ENCODE measurements at regions not wholly inside any gene's neighbourhood (a gene's known extent, or its start where the extent isn't known, plus 50 kb on each side); places are given as distances from the start of the nearest gene placed in this dataset.
"Not testable (repeated sequence)": the region's sequence is repeated elsewhere in the genome, so short reads cannot be mapped to it uniquely, and the experiment has no call there.

- H3K4me1 ChIP-seq (ENCODE audit: control insufficient read depth in 1 of 2, extremely low read depth in 1 of 2, insufficient read depth in 2 of 2, low read length in 2 of 2); CTCF ChIA-PET; H3K9me3 ChIP-seq; DNase-seq; H3K27ac ChIP-seq (ENCODE audit: low read length); H3K4me3 Mint-ChIP-seq; H3K27me3 ChIP-seq (replicated peaks in 1 of 2; ENCODE audit: control insufficient read depth in 2 of 2, extremely low read depth in 1 of 2, insufficient read depth in 2 of 2, low read length in 1 of 2); POLR2A ChIA-PET; H3K36me3 Mint-ChIP-seq; H3K36me3 ChIP-seq (ENCODE audit: control insufficient read depth in 2 of 2, extremely low read depth in 1 of 2, insufficient read depth in 1 of 2, low read length in 1 of 2); H3K4me3 ChIP-seq (ENCODE audit: control insufficient read depth in 1 of 2, extremely low read depth in 1 of 2, low read length in 1 of 2); H3K27ac Mint-ChIP-seq; ATAC-seq (replicated peaks in 1 of 4); H3K9me3 Mint-ChIP-seq: not testable (repeated sequence)
- peaks cover 9 to 10% of the 10 kb centered on the region in 2 donors for H3K27me3 Mint-ChIP-seq
- H3K4me1 Mint-ChIP-seq, result peaks cover 0 to 15% (median 13%) of the 10 kb centered on the region in 3 donors
- WGBS (ENCODE audit: insufficient coverage), result no CpG with 5 or more reads among the region's 4 CpGs
Observed at GRCh38 chr15:44898890-44899651, 57.4 kb upstream of the TERB2 start.

GRCh38 chr15:44899775-44900174 lies 56.7 kb upstream of the TERB2 start:
- ATAC-seq (replicated peaks in 1 of 4); CTCF ChIA-PET; H3K4me1 ChIP-seq (ENCODE audit: control insufficient read depth in 1 of 2, extremely low read depth in 1 of 2, insufficient read depth in 2 of 2, low read length in 2 of 2); H3K27ac Mint-ChIP-seq; H3K36me3 Mint-ChIP-seq; H3K4me3 ChIP-seq (ENCODE audit: control insufficient read depth in 1 of 2, extremely low read depth in 1 of 2, low read length in 1 of 2); H3K9me3 Mint-ChIP-seq; H3K27ac ChIP-seq (ENCODE audit: low read length); POLR2A ChIA-PET; DNase-seq; H3K4me3 Mint-ChIP-seq; H3K9me3 ChIP-seq; H3K36me3 ChIP-seq (ENCODE audit: control insufficient read depth in 2 of 2, extremely low read depth in 1 of 2, insufficient read depth in 1 of 2, low read length in 1 of 2); H3K27me3 ChIP-seq (replicated peaks in 1 of 2; ENCODE audit: control insufficient read depth in 2 of 2, extremely low read depth in 1 of 2, insufficient read depth in 2 of 2, low read length in 1 of 2); H3K27me3 Mint-ChIP-seq: not testable (repeated sequence)
- WGBS (ENCODE audit: insufficient coverage), result no CpG with 5 or more reads among the region's 2 CpGs
- peaks cover 0 to 19% (median 16%) of the 10 kb centered on the region in 3 donors for H3K4me1 Mint-ChIP-seq

DNA sequence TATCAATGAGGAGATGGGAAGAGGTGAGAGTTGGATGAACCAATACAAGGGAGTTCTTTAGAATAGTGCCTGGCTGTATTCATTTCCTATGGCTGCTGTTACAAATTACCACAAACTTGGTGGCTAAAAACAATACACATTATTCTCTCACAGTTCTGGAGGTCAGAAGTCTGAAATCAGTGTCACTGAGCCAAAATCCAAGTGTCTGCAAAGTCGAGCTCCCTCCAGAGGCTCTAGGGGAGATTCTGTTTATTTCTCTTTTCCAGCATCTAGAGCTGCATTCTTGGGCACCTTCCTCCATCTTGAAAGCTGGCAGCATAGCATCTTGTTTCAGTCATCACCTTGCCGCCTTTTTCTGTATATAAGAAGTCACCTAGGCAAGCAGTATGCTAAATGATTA lies 55.7 kb upstream of the TERB2 start:
- no CpG with 5 or more reads among the region's 2 CpGs for WGBS (ENCODE audit: insufficient coverage)
- H3K27ac Mint-ChIP-seq; H3K4me1 ChIP-seq (ENCODE audit: control insufficient read depth in 1 of 2, extremely low read depth in 1 of 2, insufficient read depth in 2 of 2, low read length in 2 of 2); H3K27me3 Mint-ChIP-seq; H3K27me3 ChIP-seq (replicated peaks in 1 of 2; ENCODE audit: control insufficient read depth in 2 of 2, extremely low read depth in 1 of 2, insufficient read depth in 2 of 2, low read length in 1 of 2); H3K27ac ChIP-seq (ENCODE audit: low read length); H3K9me3 Mint-ChIP-seq; H3K4me3 ChIP-seq (ENCODE audit: control insufficient read depth in 1 of 2, extremely low read depth in 1 of 2, low read length in 1 of 2); POLR2A ChIA-PET; H3K4me3 Mint-ChIP-seq; H3K36me3 Mint-ChIP-seq; H3K9me3 ChIP-seq; H3K36me3 ChIP-seq (ENCODE audit: control insufficient read depth in 2 of 2, extremely low read depth in 1 of 2, insufficient read depth in 1 of 2, low read length in 1 of 2); CTCF ChIA-PET; DNase-seq; ATAC-seq (replicated peaks in 1 of 4): not testable (repeated sequence)
- peaks cover 0 to 17% (median 9%) of the 10 kb centered on the region in 3 donors for H3K4me1 Mint-ChIP-seq

GRCh38 chr15:44903281-44903680 lies 53.2 kb upstream of the TERB2 start:
- H3K9me3 ChIP-seq; H3K9me3 Mint-ChIP-seq; H3K27me3 Mint-ChIP-seq; ATAC-seq (replicated peaks in 1 of 4); CTCF ChIA-PET; H3K4me1 Mint-ChIP-seq; H3K36me3 ChIP-seq (ENCODE audit: control insufficient read depth in 2 of 2, extremely low read depth in 1 of 2, insufficient read depth in 1 of 2, low read length in 1 of 2); H3K27me3 ChIP-seq (replicated peaks in 1 of 2; ENCODE audit: control insufficient read depth in 2 of 2, extremely low read depth in 1 of 2, insufficient read depth in 2 of 2, low read length in 1 of 2); H3K4me3 ChIP-seq (ENCODE audit: control insufficient read depth in 1 of 2, extremely low read depth in 1 of 2, low read length in 1 of 2); H3K27ac Mint-ChIP-seq; H3K36me3 Mint-ChIP-seq; POLR2A ChIA-PET; H3K4me1 ChIP-seq (ENCODE audit: control insufficient read depth in 1 of 2, extremely low read depth in 1 of 2, insufficient read depth in 2 of 2, low read length in 2 of 2); DNase-seq; H3K4me3 Mint-ChIP-seq; H3K27ac ChIP-seq (ENCODE audit: low read length): not testable (repeated sequence)
- WGBS (ENCODE audit: insufficient coverage), result no CpG with 5 or more reads among the region's 1 CpG

DNA sequence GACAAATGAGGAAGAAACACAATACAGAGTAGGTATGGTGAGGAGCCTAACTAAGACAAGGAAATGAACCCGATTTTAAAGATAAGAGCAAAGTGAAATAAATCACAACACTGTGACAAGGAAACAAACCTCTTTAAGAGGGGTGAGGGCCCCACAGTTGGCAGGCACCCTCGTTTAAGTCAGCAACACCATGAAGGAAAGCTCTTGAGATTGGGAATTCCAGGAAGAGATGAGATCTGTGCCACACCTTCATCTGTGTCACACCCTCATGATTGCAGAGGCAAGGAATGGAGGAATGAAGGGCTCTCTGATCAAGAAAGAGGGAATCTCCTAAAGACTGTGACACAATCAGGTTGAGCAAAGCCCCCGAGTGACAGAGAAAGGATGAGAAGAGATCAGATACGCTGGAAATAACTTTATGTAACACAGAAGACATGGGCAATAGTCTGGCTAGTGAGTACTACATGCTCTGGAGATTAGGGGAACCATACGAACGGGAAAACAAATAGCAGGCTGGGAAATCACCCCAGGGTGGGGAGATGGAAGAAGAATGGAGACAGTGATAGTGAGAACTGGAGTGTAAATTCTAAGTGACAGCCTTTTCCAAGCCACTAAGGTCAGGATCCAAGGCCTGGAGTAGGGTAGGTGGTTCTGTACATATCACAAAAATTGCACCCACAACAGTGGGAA lies 51.7 kb upstream of the TERB2 start:
- H3K36me3 Mint-ChIP-seq; ATAC-seq (replicated peaks in 1 of 4); H3K27me3 Mint-ChIP-seq; POLR2A ChIA-PET; H3K27me3 ChIP-seq (replicated peaks in 1 of 2; ENCODE audit: control insufficient read depth in 2 of 2, extremely low read depth in 1 of 2, insufficient read depth in 2 of 2, low read length in 1 of 2); DNase-seq; H3K4me3 Mint-ChIP-seq; H3K4me3 ChIP-seq (ENCODE audit: control insufficient read depth in 1 of 2, extremely low read depth in 1 of 2, low read length in 1 of 2); CTCF ChIA-PET; H3K4me1 Mint-ChIP-seq; H3K9me3 Mint-ChIP-seq; H3K4me1 ChIP-seq (ENCODE audit: control insufficient read depth in 1 of 2, extremely low read depth in 1 of 2, insufficient read depth in 2 of 2, low read length in 2 of 2); H3K9me3 ChIP-seq; H3K27ac ChIP-seq (ENCODE audit: low read length); H3K27ac Mint-ChIP-seq; H3K36me3 ChIP-seq (ENCODE audit: control insufficient read depth in 2 of 2, extremely low read depth in 1 of 2, insufficient read depth in 1 of 2, low read length in 1 of 2): not testable (repeated sequence)
- WGBS (ENCODE audit: insufficient coverage), result 88% methylated on average over 4 of the region's 6 CpGs
